Mesendoderm (in vitro differentiated cells): ENCODE measurements at regions not wholly inside any gene's neighbourhood (a gene's known extent, or its start where the extent isn't known, plus 50 kb on each side); places are given as distances from the start of the nearest gene placed in this dataset.
A peak's percentile ranks its signal among the peaks of the same experiment; 100 is the strongest.
"Not testable (repeated sequence)": the region's sequence is repeated elsewhere in the genome, so short reads cannot be mapped to it uniquely, and the experiment has no call there.

Experiments
- DNase-seq: peaks from one replicate; pipeline ENCODE4 v3.0.0; 2013
- H2AK5ac ChIP-seq: 2 replicates; pipeline ENCODE4 v1.6.1; 2013; ENCODE audit warnings: low read length, inconsistent platforms
- H2BK120ac ChIP-seq: 2 replicates; pipeline ENCODE4 v1.6.1; 2013; ENCODE audit warnings: low read depth, mild to moderate bottlenecking, low read length, moderate library complexity, mixed read lengths
- H2BK15ac ChIP-seq: replicated peaks from 2 replicates; pipeline ENCODE4 v1.6.1; 2013; ENCODE audit warnings: low read depth, mild to moderate bottlenecking, moderate library complexity
- H2BK5ac ChIP-seq: 2 replicates; pipeline ENCODE4 v1.6.1; 2013; ENCODE audit warnings: low read length, inconsistent platforms
- H3K18ac ChIP-seq: 2 replicates; pipeline ENCODE4 v1.6.1; 2013; ENCODE audit warnings: mild to moderate bottlenecking, low read length, mixed read lengths
- H3K23ac ChIP-seq: one replicate; pipeline ENCODE4 v1.6.1; 2013; ENCODE audit warnings: low read length
- H3K27ac ChIP-seq: 2 replicates; pipeline ENCODE4 v1.5.1; 2013; ENCODE audit warnings: low read depth, mild to moderate bottlenecking, inconsistent platforms, low read length, moderate library complexity
- H3K27me3 ChIP-seq: 2 replicates; pipeline ENCODE4 v1.6.1; 2013; ENCODE audit warnings: low read length, control low read depth, mild to moderate bottlenecking, inconsistent platforms; ENCODE audit not compliant: insufficient read depth, poor library complexity
- H3K36me3 ChIP-seq: 2 replicates; pipeline ENCODE4 v1.6.1; 2013; ENCODE audit warnings: low read length, inconsistent platforms; ENCODE audit not compliant: control insufficient read depth, insufficient read depth
- H3K4ac ChIP-seq: one replicate; pipeline ENCODE4 v1.6.1; 2013; ENCODE audit warnings: low read depth, mild to moderate bottlenecking, low read length, moderate library complexity
- H3K4me1 ChIP-seq: 2 replicates; pipeline ENCODE4 v1.6.1; 2013; ENCODE audit warnings: low read depth, low read length, inconsistent platforms; ENCODE audit not compliant: control insufficient read depth
- H3K4me2 ChIP-seq: 2 replicates; pipeline ENCODE4 v1.6.1; 2013; ENCODE audit warnings: low read length
- H3K4me3 ChIP-seq: 2 replicates; pipeline ENCODE4 v1.5.1; 2013; ENCODE audit warnings: mild to moderate bottlenecking, low read length
- H3K56ac ChIP-seq: one replicate; pipeline ENCODE4 v1.6.1; 2013; ENCODE audit warnings: low read length
- H3K79me1 ChIP-seq: 2 replicates; pipeline ENCODE4 v1.6.1; 2013; ENCODE audit warnings: low read length, inconsistent platforms
- H3K79me2 ChIP-seq: 2 replicates; pipeline ENCODE4 v1.6.1; 2013; ENCODE audit warnings: mild to moderate bottlenecking, low read length; ENCODE audit not compliant: control insufficient read depth, insufficient read depth
- H3K9ac ChIP-seq: 2 replicates; pipeline ENCODE4 v1.6.1; 2013; ENCODE audit warnings: low read length, inconsistent platforms
- H4K5ac ChIP-seq: one replicate; pipeline ENCODE4 v1.6.1; 2013; ENCODE audit warnings: low read length
- H4K8ac ChIP-seq: one replicate; pipeline ENCODE4 v1.6.1; 2013; ENCODE audit warnings: low read depth, mild to moderate bottlenecking, control low read depth, low read length, moderate library complexity
- WGBS: extraction: QIAGEN DNeasy Blood & Tissue Kit; methylation state at CpG from one replicate; pipeline ENCODE4 v1.1.7; 2013; ENCODE audit warnings: low lambda C conversion rate, missing lambda C conversion rate; ENCODE audit not compliant: insufficient coverage; ENCODE audit errors: extremely low coverage; 5-methylcytosine and 5-hydroxymethylcytosine counted together

GRCh38 chr11:86874304-86875056, 74.1 kb downstream of the PRSS23 start:
- Histone ChIP-seq H4K8ac (no peak overlapping the region), H3K4me2 (no peak overlapping the region), H3K79me2 (no peaks in the 10 kb centered on the region), H2BK120ac (no peak overlapping the region), H3K79me1 (no peaks in the 10 kb centered on the region), H3K9ac (no peak overlapping the region), H3K18ac (no peak overlapping the region), H2BK15ac (no peak overlapping the region), H3K27ac (no peak overlapping the region), H3K27me3 (no peaks in the 10 kb centered on the region), H2BK5ac (no peak overlapping the region), H3K4me3 (no peak overlapping the region), H3K23ac (no peak overlapping the region), H3K36me3 (no peaks in the 10 kb centered on the region), H3K4ac (no peak overlapping the region), H3K4me1 (no peaks in the 10 kb centered on the region), H4K5ac (no peak overlapping the region), H2AK5ac (no peak overlapping the region), H3K56ac (no peak overlapping the region)
- WGBS, result no CpG with 5 or more reads among the region's 6 CpGs
- peak; percentile 55 for DNase-seq

DNA sequence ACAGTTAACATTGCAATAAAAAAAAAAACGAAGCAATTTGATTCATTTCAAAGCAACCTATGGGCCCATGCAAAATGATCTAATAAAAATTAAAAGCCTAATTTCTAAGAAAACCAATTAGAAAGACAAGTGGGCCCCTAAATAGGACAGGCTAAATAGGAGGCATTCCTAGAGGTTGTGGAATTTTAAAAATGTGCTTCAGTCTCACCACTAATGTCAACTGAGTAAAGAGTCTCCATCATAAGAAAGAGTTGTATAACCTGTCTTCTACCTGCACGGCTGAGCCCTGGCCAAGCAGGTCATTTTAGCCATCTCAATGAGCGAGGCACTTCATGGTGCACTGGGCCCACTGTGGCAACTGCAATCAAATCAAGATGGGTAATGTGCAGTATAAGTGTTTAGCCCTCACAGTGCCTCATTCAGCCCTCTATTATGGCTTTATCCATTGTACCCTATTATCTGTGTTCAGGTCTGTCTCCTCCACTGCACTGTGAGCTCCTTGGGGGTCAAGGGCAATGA, 76.4 kb downstream of the PRSS23 start:
- H2BK120ac ChIP-seq, result no peak overlapping the region
- H4K8ac ChIP-seq, result no peak overlapping the region
- H3K36me3 ChIP-seq, result no peaks in the 10 kb centered on the region
- H3K4me3 ChIP-seq, result no peak overlapping the region
- H3K18ac ChIP-seq, result no peak overlapping the region
- WGBS, result no CpG with 5 or more reads among the region's 3 CpGs
- H3K79me1 ChIP-seq, result no peaks in the 10 kb centered on the region
- H3K9ac ChIP-seq, result no peak overlapping the region
- no peak overlapping the region for H2AK5ac ChIP-seq
- H2BK15ac ChIP-seq, result no peak overlapping the region
- no peak overlapping the region for H3K23ac ChIP-seq
- no peaks in the 10 kb centered on the region for H3K4me1 ChIP-seq
- H3K27ac ChIP-seq, result no peak overlapping the region
- DNase-seq, result peak; percentile 58
- no peak overlapping the region for H2BK5ac ChIP-seq
- no peak overlapping the region for H3K4me2 ChIP-seq
- H3K56ac ChIP-seq, result no peak overlapping the region
- H3K79me2 ChIP-seq, result no peaks in the 10 kb centered on the region
- no peak overlapping the region for H4K5ac ChIP-seq
- no peaks in the 10 kb centered on the region for H3K27me3 ChIP-seq
- no peak overlapping the region for H3K4ac ChIP-seq

DNA sequence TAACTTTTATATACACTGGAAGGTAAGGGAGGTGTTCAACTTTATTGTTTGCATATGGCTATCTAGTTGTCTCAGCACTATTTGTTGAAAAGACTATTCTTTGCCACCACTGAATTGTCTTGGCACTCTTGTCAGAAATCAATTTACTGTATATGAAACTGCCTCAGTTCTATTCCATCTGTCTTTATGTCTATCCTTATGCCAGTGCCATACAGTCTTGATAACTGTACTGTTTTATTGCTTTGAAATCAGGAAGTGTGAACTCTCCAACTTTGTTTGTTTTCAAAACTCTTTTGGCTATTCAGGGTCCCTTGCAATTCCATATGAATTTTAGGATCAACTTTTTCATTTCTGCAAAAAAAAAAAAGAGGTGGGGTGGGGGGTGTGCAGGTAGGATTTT, 77.2 kb downstream of the PRSS23 start:
- Histone ChIP-seq H3K36me3 (no peaks in the 10 kb centered on the region), H3K4ac (no peak overlapping the region), H2BK120ac (no peak overlapping the region), H3K79me2 (no peaks in the 10 kb centered on the region), H3K79me1 (no peaks in the 10 kb centered on the region), H3K18ac (no peak overlapping the region), H3K4me1 (no peaks in the 10 kb centered on the region), H4K8ac (no peak overlapping the region), H2AK5ac (no peak overlapping the region), H2BK15ac (no peak overlapping the region), H4K5ac (no peak overlapping the region), H3K27ac (no peak overlapping the region), H3K4me3 (no peak overlapping the region), H3K56ac (no peak overlapping the region), H2BK5ac (no peak overlapping the region), H3K9ac (no peak overlapping the region), H3K4me2 (no peak overlapping the region), H3K27me3 (no peaks in the 10 kb centered on the region), H3K23ac (no peak overlapping the region)
- no peak for DNase-seq

- H3K9ac ChIP-seq, H3K18ac ChIP-seq, H3K27me3 ChIP-seq, H2BK120ac ChIP-seq, H4K8ac ChIP-seq, H2AK5ac ChIP-seq, H3K36me3 ChIP-seq, H3K4me1 ChIP-seq, H3K79me2 ChIP-seq, H3K79me1 ChIP-seq, H3K27ac ChIP-seq, H3K56ac ChIP-seq, H3K4me2 ChIP-seq, H4K5ac ChIP-seq, H2BK5ac ChIP-seq, H3K4ac ChIP-seq, H3K4me3 ChIP-seq, H2BK15ac ChIP-seq, DNase-seq, H3K23ac ChIP-seq: not testable (repeated sequence)
- WGBS, result no CpG with 5 or more reads among the region's 26 CpGs
Measured at GRCh38 chr11:86879241-86879640, 76.0 kb downstream of the FZD4 start.

- Histone ChIP-seq H3K56ac (no peak overlapping the region), H3K18ac (no peak overlapping the region), H3K4ac (no peak overlapping the region), H3K9ac (no peak overlapping the region), H3K4me2 (no peak overlapping the region), H3K4me1 (no peaks in the 10 kb centered on the region), H3K79me1 (no peaks in the 10 kb centered on the region), H3K79me2 (no peaks in the 10 kb centered on the region), H2BK15ac (no peak overlapping the region), H2AK5ac (no peak overlapping the region), H3K23ac (no peak overlapping the region), H4K8ac (no peak overlapping the region), H3K27me3 (no peaks in the 10 kb centered on the region), H3K27ac (no peak overlapping the region), H2BK5ac (no peak overlapping the region), H2BK120ac (no peak overlapping the region), H4K5ac (no peak overlapping the region), H3K36me3 (no peaks in the 10 kb centered on the region), H3K4me3 (no peak overlapping the region)
- DNase-seq, result no peak
- no CpG with 5 or more reads among the region's 3 CpGs for WGBS
Measured at GRCh38 chr11:86885311-86885710, 69.9 kb downstream of the FZD4 start.
